ENCODE measurements at regions not wholly inside any gene's neighbourhood (a gene's known extent, or its start where the extent isn't known, plus 50 kb on each side); places are given as distances from the start of the nearest gene placed in this dataset.

DNA sequence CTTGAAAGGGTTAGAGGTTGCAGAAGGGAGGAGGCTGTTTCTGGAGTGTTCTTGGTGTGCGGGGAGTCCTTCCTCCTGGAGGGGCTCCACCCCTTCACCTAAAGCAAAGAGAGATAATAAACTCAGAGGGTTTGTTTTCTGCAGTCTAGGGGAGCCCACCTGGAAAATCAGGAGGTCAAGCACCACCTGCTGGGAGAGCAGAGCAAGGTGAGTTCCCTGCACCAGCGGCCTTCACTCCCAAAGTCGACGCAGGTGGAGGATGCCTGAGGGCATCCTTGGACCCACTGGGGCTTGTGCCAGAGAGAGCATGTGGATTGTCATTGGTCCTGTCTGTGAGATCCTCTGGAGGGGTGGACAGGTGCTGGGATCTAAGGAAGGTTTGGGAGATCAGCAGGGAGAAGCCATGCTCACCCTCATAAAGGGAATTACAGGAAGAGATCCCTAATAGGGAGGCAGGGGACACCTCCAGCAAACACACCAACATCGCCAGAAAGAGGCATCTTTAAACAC is 116.7 kb downstream of the KCNF1 start:
- ATAC-seq, result no peak
- TF ChIP-seq ARNTL (CRISPR knock-in tag; IDR thresholded peaks at IDR 0.05; ENCODE audit: borderline replicate concordance, low read depth), result no peak
- TF ChIP-seq ZFP30 (CRISPR knock-in tag; IDR thresholded peaks at IDR 0.05), result no peak
- no peak for TF ChIP-seq ESRRG (CRISPR knock-in tag; IDR thresholded peaks at IDR 0.05)
- no peak for TF ChIP-seq PPARA (CRISPR knock-in tag; IDR thresholded peaks at IDR 0.05; ENCODE audit: borderline replicate concordance)
- no peak for TF ChIP-seq POU6F1 (CRISPR knock-in tag; IDR thresholded peaks at IDR 0.05; ENCODE audit: borderline replicate concordance, low read depth)
- no peak for TF ChIP-seq RARB (CRISPR knock-in tag; IDR thresholded peaks at IDR 0.05)
- TF ChIP-seq TCF4 (CRISPR knock-in tag; IDR thresholded peaks at IDR 0.05; ENCODE audit: borderline replicate concordance), result no peak
- TF ChIP-seq ZC3H10 (CRISPR knock-in tag; IDR thresholded peaks at IDR 0.05), result no peak
- TF ChIP-seq GLIS3 (CRISPR knock-in tag; IDR thresholded peaks at IDR 0.05), result no peak
- TF ChIP-seq BACH2 (CRISPR knock-in tag; IDR thresholded peaks at IDR 0.05; ENCODE audit: borderline replicate concordance), result no peak
- no peak for TF ChIP-seq ZNF8 (CRISPR knock-in tag; IDR thresholded peaks at IDR 0.05)
- TF ChIP-seq ZNF565 (CRISPR knock-in tag; conservative IDR thresholded peaks at IDR 0.05; ENCODE audit: low read depth), result no peak
- no peak for TF ChIP-seq CSDC2 (CRISPR knock-in tag; IDR thresholded peaks at IDR 0.05)
- TF ChIP-seq SNAI2 (CRISPR knock-in tag; IDR thresholded peaks at IDR 0.05), result no peak
- no peak for TF ChIP-seq CREB5 (CRISPR knock-in tag; IDR thresholded peaks at IDR 0.05; ENCODE audit: low read depth)
- TF ChIP-seq, protein P1, sequence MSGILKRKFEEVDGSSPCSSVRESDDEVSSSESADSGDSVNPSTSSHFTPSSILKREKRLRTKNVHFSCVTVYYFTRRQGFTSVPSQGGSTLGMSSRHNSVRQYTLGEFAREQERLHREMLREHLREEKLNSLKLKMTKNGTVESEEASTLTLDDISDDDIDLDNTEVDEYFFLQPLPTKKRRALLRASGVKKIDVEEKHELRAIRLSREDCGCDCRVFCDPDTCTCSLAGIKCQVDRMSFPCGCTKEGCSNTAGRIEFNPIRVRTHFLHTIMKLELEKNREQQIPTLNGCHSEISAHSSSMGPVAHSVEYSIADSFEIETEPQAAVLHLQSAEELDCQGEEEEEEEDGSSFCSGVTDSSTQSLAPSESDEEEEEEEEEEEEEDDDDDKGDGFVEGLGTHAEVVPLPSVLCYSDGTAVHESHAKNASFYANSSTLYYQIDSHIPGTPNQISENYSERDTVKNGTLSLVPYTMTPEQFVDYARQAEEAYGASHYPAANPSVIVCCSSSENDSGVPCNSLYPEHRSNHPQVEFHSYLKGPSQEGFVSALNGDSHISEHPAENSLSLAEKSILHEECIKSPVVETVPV (CRISPR knock-in tag; IDR thresholded peaks at IDR 0.05), result no peak

DNA sequence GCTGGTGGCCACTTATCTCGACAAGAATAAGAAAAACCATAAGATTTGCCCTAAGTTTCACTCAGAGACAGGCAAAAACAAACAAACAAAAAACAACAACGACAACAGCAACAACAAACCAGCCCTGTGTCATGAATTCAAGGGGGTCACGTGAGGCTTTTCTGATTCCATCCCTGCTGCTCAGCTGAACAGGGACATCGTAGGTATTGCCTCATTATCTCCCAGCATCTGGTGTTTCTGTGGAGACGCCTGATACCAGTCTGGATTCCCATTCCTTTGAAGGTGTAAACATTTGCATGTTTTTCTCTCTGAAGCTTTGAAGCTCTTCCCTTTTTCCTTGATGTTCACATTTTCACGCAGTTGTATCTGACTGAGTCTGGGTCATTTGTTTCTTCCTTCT is 117.4 kb downstream of the KCNF1 start:
- TF ChIP-seq, protein P2, sequence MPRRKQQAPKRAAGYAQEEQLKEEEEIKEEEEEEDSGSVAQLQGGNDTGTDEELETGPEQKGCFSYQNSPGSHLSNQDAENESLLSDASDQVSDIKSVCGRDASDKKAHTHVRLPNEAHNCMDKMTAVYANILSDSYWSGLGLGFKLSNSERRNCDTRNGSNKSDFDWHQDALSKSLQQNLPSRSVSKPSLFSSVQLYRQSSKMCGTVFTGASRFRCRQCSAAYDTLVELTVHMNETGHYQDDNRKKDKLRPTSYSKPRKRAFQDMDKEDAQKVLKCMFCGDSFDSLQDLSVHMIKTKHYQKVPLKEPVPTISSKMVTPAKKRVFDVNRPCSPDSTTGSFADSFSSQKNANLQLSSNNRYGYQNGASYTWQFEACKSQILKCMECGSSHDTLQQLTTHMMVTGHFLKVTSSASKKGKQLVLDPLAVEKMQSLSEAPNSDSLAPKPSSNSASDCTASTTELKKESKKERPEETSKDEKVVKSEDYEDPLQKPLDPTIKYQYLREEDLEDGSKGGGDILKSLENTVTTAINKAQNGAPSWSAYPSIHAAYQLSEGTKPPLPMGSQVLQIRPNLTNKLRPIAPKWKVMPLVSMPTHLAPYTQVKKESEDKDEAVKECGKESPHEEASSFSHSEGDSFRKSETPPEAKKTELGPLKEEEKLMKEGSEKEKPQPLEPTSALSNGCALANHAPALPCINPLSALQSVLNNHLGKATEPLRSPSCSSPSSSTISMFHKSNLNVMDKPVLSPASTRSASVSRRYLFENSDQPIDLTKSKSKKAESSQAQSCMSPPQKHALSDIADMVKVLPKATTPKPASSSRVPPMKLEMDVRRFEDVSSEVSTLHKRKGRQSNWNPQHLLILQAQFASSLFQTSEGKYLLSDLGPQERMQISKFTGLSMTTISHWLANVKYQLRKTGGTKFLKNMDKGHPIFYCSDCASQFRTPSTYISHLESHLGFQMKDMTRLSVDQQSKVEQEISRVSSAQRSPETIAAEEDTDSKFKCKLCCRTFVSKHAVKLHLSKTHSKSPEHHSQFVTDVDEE (CRISPR knock-in tag; IDR thresholded peaks at IDR 0.05), result no peak
- TF ChIP-seq CREB5 (CRISPR knock-in tag; IDR thresholded peaks at IDR 0.05; ENCODE audit: low read depth) (no peak), CSDC2 (CRISPR knock-in tag; IDR thresholded peaks at IDR 0.05) (no peak), ZNF8 (CRISPR knock-in tag; IDR thresholded peaks at IDR 0.05) (no peak), ESRRG (CRISPR knock-in tag; IDR thresholded peaks at IDR 0.05) (no peak), ARNTL (CRISPR knock-in tag; IDR thresholded peaks at IDR 0.05; ENCODE audit: borderline replicate concordance, low read depth) (no peak), OSR1 (CRISPR knock-in tag; IDR thresholded peaks at IDR 0.05) (no peak), ZNF565 (CRISPR knock-in tag; conservative IDR thresholded peaks at IDR 0.05; ENCODE audit: low read depth) (no peak), ZNF70 (CRISPR knock-in tag; IDR thresholded peaks at IDR 0.05) (no peak), TOX (CRISPR knock-in tag; IDR thresholded peaks at IDR 0.05; ENCODE audit: borderline replicate concordance) (no peak), ISL1 (CRISPR knock-in tag; IDR thresholded peaks at IDR 0.05) (no peak), TCF4 (CRISPR knock-in tag; IDR thresholded peaks at IDR 0.05; ENCODE audit: borderline replicate concordance) (no peak), GLIS3 (CRISPR knock-in tag; IDR thresholded peaks at IDR 0.05) (no peak), ZFP3 (CRISPR knock-in tag; IDR thresholded peaks at IDR 0.05) (no peak), ZC3H10 (CRISPR knock-in tag; IDR thresholded peaks at IDR 0.05) (no peak), BACH2 (CRISPR knock-in tag; IDR thresholded peaks at IDR 0.05; ENCODE audit: borderline replicate concordance) (no peak), POU6F1 (CRISPR knock-in tag; IDR thresholded peaks at IDR 0.05; ENCODE audit: borderline replicate concordance, low read depth) (no peak)
- TF ChIP-seq, protein P3, sequence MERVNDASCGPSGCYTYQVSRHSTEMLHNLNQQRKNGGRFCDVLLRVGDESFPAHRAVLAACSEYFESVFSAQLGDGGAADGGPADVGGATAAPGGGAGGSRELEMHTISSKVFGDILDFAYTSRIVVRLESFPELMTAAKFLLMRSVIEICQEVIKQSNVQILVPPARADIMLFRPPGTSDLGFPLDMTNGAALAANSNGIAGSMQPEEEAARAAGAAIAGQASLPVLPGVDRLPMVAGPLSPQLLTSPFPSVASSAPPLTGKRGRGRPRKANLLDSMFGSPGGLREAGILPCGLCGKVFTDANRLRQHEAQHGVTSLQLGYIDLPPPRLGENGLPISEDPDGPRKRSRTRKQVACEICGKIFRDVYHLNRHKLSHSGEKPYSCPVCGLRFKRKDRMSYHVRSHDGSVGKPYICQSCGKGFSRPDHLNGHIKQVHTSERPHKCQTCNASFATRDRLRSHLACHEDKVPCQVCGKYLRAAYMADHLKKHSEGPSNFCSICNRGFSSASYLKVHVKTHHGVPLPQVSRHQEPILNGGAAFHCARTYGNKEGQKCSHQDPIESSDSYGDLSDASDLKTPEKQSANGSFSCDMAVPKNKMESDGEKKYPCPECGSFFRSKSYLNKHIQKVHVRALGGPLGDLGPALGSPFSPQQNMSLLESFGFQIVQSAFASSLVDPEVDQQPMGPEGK (CRISPR knock-in tag; IDR thresholded peaks at IDR 0.05; ENCODE audit: borderline replicate concordance), result no peak
- TF ChIP-seq, protein P1 (CRISPR knock-in tag; IDR thresholded peaks at IDR 0.05), result no peak
- no peak for ATAC-seq

All from SK-N-SH treated with all-trans-retinoic acid at 6 μM for 48 hours (cell line).